ENCODE measurements at regions not wholly inside any gene's neighbourhood (a gene's known extent, or its start where the extent isn't known, plus 50 kb on each side); places are given as distances from the start of the nearest gene placed in this dataset.

DNA sequence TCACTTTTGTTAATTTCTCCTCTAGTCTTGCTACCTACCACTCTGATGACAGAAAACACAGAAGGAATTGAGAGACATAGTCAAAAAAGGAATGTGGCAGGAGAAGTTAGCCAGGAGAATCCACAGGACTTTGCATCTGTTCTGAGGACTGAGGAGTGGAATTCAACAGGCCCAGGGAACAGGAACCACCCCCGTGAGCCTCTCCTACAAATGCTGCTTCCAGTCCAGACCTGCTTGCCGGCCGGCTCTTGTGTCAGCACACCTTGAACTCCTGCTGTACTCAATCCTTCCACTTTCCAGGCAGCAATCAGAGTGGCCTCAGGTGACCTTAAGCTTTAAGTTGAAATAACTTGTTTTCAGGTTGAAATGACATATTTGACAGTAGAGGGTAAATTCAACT is 903.1 kb downstream of the BCL11B start:
- DNase-seq: no peak

GRCh38 chr14:98369344-98369743 is 902.7 kb downstream of the BCL11B start:
- DNase-seq: no peak

- peak in 1 of 2 experiments; percentile 17 for DNase-seq
Measured at GRCh38 chr14:98370352-98370751, 901.6 kb downstream of the BCL11B start.

DNA sequence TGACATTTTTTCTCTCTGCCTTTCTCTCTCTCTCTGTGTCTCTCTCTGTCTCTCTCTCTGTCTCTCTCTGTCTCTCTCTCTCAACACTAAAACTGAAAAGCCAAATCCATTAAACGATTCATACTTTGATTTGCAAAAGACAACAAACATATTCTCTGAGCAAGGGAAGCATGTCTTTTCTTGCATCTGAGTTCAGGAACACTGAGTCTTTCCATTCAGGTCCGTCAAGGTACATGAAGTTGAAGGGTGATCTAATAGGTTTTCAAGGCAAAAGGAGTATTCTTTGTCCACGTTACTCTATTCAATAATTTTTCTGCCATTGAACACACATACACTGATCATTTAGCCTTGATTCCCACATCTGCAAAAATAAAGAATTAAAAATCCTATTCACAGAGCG is 900.9 kb downstream of the BCL11B start:
- no peak for DNase-seq

GRCh38 chr14:98374136-98374535 is 897.9 kb downstream of the BCL11B start:
- DNase-seq: no peak

GRCh38 chr14:98375566-98375965 is 896.4 kb downstream of the BCL11B start:
- DNase-seq: no peak

- DNase-seq: no peak
Measured at GRCh38 chr14:98379830-98380229, 892.2 kb downstream of the BCL11B start.

DNA sequence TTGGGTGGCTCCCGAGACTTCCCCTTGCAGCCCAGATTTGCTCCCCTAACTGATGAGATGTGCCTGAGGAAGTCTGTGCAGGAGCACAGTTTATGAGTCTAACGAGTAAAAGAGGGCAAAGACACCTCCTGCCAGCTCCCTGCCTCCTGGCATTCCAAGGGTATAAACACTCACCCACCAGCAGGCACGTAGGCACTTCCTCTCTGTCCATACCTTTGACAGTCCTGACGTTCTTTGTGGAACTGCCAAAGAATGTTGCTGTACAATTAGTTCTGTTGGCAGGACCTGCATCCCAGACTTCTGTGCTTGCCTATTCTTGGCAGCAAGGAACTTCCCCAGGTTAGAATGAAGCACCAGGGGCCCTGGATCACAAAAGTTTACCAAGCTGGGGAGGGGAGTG is 889.3 kb downstream of the BCL11B start:
- no peak for DNase-seq

- no peak for DNase-seq
Measured at GRCh38 chr14:98385851-98386250, 886.1 kb downstream of the BCL11B start.

DNA sequence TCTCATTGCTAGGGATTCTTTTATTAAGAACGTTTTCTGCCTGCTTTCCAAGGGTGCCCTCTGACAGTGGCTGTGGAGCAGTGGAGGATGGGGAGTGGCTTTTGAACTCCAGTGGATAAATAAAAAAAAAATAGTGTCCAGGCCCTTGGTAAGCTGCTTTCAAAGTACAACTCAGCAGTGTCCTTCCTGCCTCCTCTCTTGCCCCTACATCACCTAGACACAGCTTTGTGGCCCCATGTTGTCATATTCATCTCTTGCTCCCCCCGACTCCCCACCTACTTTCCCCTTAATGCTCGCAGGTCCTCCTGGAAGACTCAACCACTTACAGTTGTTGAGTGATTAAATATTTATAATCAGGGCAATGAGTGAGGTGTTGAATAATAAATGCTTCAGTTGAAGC is 880.9 kb downstream of the BCL11B start:
- no peak for DNase-seq

DNA sequence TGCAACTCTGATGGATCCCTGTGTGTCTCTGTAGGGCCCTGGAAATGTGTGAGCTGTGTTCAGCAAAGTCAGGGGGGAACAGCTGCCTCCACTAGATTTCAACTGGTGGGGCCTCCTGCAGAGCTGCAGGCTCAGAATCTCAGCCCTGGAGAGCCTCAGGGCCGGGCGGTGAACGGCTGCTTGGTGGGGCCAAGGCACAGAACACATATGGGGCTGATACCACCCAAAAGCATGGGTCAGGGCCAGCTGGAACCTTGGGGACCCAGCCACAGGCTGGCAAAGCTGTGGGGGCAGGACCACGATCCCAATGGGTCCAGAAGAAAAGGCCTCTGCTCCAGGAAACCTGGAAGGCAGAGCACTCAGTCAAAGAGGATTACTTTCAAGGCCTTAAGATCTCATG is 878.5 kb downstream of the BCL11B start:
- no peak for DNase-seq

DNA sequence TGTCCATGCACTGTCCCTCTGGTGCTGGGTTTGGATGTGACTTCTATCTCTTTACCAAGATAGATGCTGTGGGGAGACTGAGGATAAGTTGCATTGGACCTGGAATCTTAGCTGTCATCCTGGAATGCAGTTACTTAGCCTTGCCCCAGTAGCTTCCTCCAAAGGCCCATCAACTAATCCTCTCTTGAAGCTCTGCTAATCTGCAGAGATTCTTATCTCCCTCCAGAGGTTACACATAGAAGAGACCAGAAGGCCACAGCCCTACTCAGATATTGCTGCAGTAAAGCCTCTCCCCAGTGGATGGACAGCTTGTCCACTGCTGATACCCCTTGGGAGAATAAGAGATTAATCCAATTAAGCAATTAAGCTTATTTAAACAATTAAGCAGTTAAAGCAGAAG is 867.2 kb downstream of the BCL11B start:
- no peak for DNase-seq

- no peak for DNase-seq
Measured at GRCh38 chr14:98408024-98408555, 863.9 kb downstream of the BCL11B start.

- no peak for DNase-seq
Measured at GRCh38 chr14:98408713-98409112, 863.3 kb downstream of the BCL11B start.

DNA sequence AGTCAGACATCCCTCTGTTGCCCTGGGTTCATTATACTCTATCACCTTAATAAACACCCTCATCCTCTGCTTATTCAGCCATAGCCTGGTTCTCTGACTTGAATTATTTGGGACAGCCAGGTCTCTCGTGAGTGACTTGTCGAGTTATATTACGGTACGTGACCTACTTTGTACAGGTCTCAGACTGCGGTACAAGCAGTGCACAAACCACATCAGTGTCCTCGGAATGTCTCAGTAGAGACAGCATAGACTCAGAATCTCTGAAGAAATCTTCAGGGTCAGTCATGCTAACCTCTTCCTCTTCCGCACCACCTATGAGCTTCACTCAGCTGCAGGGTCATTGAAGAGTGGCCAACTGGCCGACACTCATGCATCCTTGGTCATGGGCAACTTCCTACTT is 860.8 kb downstream of the BCL11B start:
- no peak for DNase-seq

- peak in 1 of 2 experiments; percentile 39 for DNase-seq
Measured at GRCh38 chr14:98412431-98412830, 859.6 kb downstream of the BCL11B start.

- DNase-seq: peak; percentile 51 to 74
Measured at GRCh38 chr14:98415766-98416165, 856.2 kb downstream of the BCL11B start.

DNA sequence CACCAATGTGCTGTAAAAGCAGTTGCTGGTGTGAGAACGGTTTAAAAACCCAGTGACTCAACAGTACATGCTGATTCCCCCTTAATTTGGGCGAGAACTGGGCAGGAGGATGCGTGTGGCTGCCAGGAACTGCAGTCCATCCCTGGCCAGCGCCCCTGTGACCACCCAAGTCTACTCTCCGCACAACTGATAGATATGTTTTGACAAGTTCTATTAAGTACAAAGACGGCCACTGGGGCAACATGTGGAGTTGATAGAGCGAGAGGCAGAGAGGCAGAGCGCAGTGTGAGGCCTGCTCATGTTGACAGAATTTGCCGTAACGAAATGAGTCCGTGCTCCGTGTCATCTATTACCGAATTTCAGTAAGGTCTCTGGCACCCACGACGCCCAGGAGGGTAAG is 855.0 kb downstream of the BCL11B start:
- DNase-seq: no peak

GRCh38 chr14:98428483-98428994 is 843.5 kb downstream of the BCL11B start:
- no peak for DNase-seq

- no peak for DNase-seq
Measured at GRCh38 chr14:98433436-98433835, 838.6 kb downstream of the BCL11B start.

DNA sequence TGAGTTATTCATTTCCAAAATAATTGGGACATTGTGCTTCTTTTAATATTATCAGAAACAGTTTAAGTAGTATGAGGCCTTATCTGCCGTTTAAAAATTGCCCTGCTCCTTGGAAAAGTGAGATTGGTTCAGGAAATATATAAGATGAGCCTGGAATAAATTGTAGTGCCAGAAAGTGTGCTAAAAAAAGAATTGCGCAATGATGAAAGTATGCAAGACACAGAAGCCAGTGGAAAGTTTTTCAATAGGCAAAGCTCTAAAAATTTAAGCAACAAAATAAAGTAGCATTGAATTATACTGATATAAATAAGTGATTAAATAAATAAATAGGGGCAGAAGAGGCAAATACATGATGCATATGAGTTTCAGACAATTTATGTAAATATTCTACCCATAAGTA is 834.9 kb downstream of the BCL11B start:
- DNase-seq: no peak

DNA sequence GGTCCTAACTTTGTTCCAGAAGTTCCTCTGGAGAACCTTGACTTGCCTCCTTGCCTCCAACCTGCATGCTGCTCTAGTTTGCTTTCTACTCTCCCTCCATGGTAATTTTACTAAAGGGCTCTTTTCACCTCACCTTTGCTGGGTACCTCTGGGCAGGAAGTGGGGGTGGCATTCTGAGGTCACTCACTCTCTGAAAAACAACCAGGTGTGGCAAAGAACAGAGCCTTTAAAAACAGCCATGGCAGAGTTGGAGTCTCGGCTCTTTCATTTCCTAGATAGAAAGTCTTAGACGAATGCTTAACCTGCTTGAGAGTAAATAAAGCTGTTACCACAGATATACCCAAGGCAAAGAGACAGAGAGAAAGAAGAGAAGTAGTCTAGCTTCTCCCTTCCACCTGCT is 827.9 kb downstream of the BCL11B start:
- DNase-seq: no peak

DNA sequence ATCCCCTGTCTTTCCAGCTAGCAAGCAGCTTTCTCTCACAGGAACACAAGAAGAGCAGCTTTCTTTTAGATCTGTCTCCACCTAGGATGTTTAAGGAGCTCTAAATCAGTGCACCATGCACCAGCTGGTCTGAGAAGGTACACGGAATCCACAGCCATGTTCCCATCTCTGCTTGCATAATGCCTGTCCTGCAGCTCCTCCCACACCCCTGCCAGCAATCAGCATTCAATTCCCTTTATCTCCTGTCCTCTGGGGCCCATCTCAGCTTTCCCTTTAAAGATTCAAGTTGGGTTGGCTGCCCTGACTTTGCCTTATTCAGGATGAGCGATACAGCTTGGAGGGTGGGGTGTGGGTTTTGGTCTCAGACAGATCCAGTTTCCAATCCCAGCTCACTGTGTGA is 826.3 kb downstream of the BCL11B start:
- DNase-seq: no peak

- DNase-seq: no peak
Measured at GRCh38 chr14:98446508-98446907, 825.5 kb downstream of the BCL11B start.

GRCh38 chr14:98456231-98456630 is 815.8 kb downstream of the BCL11B start:
- DNase-seq: no peak

DNA sequence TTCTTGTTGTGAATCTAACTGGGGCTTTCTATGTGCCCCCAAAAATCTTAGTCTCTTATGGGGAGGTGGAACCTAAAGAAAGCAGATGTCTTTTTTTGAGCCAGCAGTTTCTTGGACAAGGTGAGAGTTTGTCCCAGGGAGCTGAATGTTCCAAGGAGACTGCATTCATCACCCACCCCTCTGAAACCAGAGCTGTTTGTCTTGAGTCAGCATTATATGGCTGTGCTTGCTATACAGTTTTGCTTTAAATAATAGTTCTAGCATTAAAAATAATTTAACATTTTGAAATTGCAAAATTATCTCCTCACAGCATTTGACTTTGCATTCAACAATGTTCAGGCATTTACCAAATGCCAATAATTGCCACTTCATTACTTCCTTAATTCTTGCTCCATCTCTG is 813.3 kb downstream of the BCL11B start:
- no peak for DNase-seq
